ENCODE measurements at regions not wholly inside any gene's neighbourhood (a gene's known extent, or its start where the extent isn't known, plus 50 kb on each side); places are given as distances from the start of the nearest gene placed in this dataset.
A peak's percentile ranks its signal among the peaks of the same experiment; 100 is the strongest.

DNA sequence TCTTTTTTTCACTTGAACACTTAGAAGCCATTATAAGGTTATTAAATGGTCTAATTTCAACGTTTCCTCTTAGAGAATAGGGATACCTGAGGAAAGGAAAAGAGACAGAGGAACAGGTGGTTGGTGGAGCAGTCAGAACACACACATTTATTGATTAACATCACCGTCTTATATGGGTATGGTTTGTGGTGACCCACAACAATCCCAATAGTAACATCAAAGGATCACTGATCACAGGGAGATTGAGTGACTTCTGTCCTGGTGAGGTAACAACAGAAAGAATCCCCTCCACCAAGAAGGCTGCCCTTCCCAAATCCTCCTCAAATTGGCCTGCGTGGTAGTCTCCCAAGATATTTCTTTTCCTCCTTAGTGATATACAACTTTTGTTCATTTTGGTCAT lies 474.0 kb downstream of the PLPP3 start:
- WGBS (ENCODE audit: insufficient coverage, insufficient replicate concordance, low lambda C conversion rate, missing lambda C conversion rate), result 48% methylated on average over 3 of the region's 3 CpGs
- TF ChIP-seq IRF4 (IDR thresholded peaks at IDR 0.05; ENCODE audit: low read depth, low read length) (no peak), GATAD2B (conservative IDR thresholded peaks at IDR 0.05; ENCODE audit: low read depth) (no peak), RUNX3 (IDR thresholded peaks at IDR 0.05; ENCODE audit: low read length) (peak; percentile 52; the same call in 1 of the 2 replicates)
- ChIA-PET RAD21 (ENCODE audit: unreplicated experiment) (interaction anchor here (0.9 to 4.4 kb wide), 5 partner anchors 17 to 146 kb away, joined by 3 to 51 read pairs (median 4); no protein-coding TSS in a partner anchor), SMC1A (ENCODE audit: uncharacterized antibody, unreplicated experiment) (interaction anchor here (0.7 to 4.3 kb wide), 15 partner anchors 8 to 479 kb away, joined by 3 to 61 read pairs (median 4); no protein-coding TSS in a partner anchor), CTCF (no interaction called here), POLR2A (interaction anchor here (3.1 kb wide), 1 partner anchor 29 kb away, joined by 13 read pairs; no protein-coding TSS in a partner anchor)
- no peak overlapping the region for H3K4me2 ChIP-seq (ENCODE audit: control insufficient read depth, insufficient read depth)
- H3K27ac ChIP-seq (ENCODE audit: control insufficient read depth, insufficient read depth), result no peak overlapping the region
- H2AFZ ChIP-seq (ENCODE audit: control insufficient read depth, low read depth, low read length), result no peak overlapping the region
- peaks cover 2% of the 10 kb centered on the region; the same call in 2 of the 3 replicates for H3K9me3 ChIP-seq (replicated peaks; ENCODE audit: control insufficient read depth, insufficient read depth, low read length)
- intact Hi-C loops (cut with micrococcal nuclease; ENCODE audit: unreplicated experiment) (no loop called here), in situ Hi-C loops (cut with MboI) (no loop called here)
- H3K27me3 ChIP-seq (replicated peaks in 1 of 2; ENCODE audit: control insufficient read depth in 2 of 2, insufficient read depth in 2 of 2, low read length in 1 of 2), result no peaks in the 10 kb centered on the region
- no peaks in the 10 kb centered on the region for H4K20me1 ChIP-seq (ENCODE audit: control insufficient read depth, insufficient read depth)
- H3K36me3 ChIP-seq (ENCODE audit: control insufficient read depth in 2 of 2, insufficient read depth in 2 of 2, low read length in 1 of 2), result no peaks in the 10 kb centered on the region
- DNase-seq (ENCODE audit: low read depth, low spot score) (no peak), ATAC-seq (no peak), FAIRE-seq (no peak)
- no peak overlapping the region for H3K9ac ChIP-seq (ENCODE audit: control insufficient read depth, insufficient read depth, low read length)
- no TSS peak for BruUV-seq (replicated peaks)
- H3K4me3 ChIP-seq, result no peak overlapping the region
- H3K79me2 ChIP-seq (ENCODE audit: control insufficient read depth, insufficient read depth, low read length), result no peaks in the 10 kb centered on the region
- peaks cover 6% of the 10 kb centered on the region; the same call in 1 of the 2 replicates for H3K4me1 ChIP-seq (ENCODE audit: control insufficient read depth, insufficient read depth, low read length)

DNA sequence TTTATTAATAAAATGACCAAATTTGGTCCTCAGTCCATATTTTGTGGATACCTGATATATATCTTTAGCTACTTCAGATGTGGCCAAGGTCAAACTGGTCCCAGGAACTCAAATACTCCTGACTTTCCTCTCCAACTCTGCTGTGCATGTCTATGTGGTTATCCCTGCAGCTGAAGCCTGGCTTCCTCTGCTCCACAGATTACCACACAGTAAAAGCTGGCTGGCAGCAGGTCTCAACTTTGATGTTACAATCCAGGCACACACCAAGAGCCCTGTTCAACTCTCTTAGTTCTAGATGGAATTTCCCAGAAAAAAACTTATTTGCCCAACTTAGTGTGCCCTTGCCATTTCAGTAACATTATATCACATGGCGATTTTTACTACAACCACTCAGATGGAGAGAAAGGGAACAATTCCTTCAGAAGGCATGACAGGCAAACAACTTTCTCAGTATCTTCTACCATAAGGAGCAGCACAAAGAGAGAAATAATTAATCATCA lies 479.5 kb downstream of the PLPP3 start:
- Histone ChIP-seq H3K9ac (ENCODE audit: control insufficient read depth, insufficient read depth, low read length) (no peak overlapping the region), H3K27me3 (replicated peaks in 1 of 2; ENCODE audit: control insufficient read depth in 2 of 2, insufficient read depth in 2 of 2, low read length in 1 of 2) (no peaks in the 10 kb centered on the region), H3K36me3 (ENCODE audit: control insufficient read depth in 2 of 2, insufficient read depth in 2 of 2, low read length in 1 of 2) (no peaks in the 10 kb centered on the region), H4K20me1 (ENCODE audit: control insufficient read depth, insufficient read depth) (no peaks in the 10 kb centered on the region), H3K9me3 (replicated peaks; ENCODE audit: control insufficient read depth, insufficient read depth, low read length) (peaks cover 2% of the 10 kb centered on the region; the same call in 2 of the 3 replicates), H3K4me1 (ENCODE audit: control insufficient read depth, insufficient read depth, low read length) (no peaks in the 10 kb centered on the region), H3K27ac (ENCODE audit: control insufficient read depth, insufficient read depth) (no peak overlapping the region), H2AFZ (ENCODE audit: control insufficient read depth, low read depth, low read length) (no peak overlapping the region), H3K4me3 (no peak overlapping the region), H3K79me2 (ENCODE audit: control insufficient read depth, insufficient read depth, low read length) (no peaks in the 10 kb centered on the region), H3K4me2 (ENCODE audit: control insufficient read depth, insufficient read depth) (no peak overlapping the region)
- no TSS peak for BruUV-seq (replicated peaks)
- TF ChIP-seq BCL11A (IDR thresholded peaks at IDR 0.05; ENCODE audit: low read depth, low read length) (no peak), ZNF274 (IDR thresholded peaks at IDR 0.05; ENCODE audit: insufficient read depth, insufficient read length) (no peak)
- TF ChIP-seq, protein P1, sequence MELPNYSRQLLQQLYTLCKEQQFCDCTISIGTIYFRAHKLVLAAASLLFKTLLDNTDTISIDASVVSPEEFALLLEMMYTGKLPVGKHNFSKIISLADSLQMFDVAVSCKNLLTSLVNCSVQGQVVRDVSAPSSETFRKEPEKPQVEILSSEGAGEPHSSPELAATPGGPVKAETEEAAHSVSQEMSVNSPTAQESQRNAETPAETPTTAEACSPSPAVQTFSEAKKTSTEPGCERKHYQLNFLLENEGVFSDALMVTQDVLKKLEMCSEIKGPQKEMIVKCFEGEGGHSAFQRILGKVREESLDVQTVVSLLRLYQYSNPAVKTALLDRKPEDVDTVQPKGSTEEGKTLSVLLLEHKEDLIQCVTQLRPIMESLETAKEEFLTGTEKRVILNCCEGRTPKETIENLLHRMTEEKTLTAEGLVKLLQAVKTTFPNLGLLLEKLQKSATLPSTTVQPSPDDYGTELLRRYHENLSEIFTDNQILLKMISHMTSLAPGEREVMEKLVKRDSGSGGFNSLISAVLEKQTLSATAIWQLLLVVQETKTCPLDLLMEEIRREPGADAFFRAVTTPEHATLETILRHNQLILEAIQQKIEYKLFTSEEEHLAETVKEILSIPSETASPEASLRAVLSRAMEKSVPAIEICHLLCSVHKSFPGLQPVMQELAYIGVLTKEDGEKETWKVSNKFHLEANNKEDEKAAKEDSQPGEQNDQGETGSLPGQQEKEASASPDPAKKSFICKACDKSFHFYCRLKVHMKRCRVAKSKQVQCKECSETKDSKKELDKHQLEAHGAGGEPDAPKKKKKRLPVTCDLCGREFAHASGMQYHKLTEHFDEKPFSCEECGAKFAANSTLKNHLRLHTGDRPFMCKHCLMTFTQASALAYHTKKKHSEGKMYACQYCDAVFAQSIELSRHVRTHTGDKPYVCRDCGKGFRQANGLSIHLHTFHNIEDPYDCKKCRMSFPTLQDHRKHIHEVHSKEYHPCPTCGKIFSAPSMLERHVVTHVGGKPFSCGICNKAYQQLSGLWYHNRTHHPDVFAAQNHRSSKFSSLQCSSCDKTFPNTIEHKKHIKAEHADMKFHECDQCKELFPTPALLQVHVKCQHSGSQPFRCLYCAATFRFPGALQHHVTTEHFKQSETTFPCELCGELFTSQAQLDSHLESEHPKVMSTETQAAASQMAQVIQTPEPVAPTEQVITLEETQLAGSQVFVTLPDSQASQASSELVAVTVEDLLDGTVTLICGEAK (IDR thresholded peaks at IDR 0.05; ENCODE audit: borderline replicate concordance), result peak; percentile 66; the same call in 1 of the 2 replicates
- ChIA-PET SMC1A (ENCODE audit: uncharacterized antibody, unreplicated experiment) (no interaction called here), RAD21 (ENCODE audit: unreplicated experiment) (no interaction called here), POLR2A (no interaction called here), CTCF (no interaction called here)
- DNase-seq (ENCODE audit: low read depth, low spot score) (no peak), FAIRE-seq (no peak), ATAC-seq (no peak)
- WGBS (ENCODE audit: insufficient coverage, insufficient replicate concordance, low lambda C conversion rate, missing lambda C conversion rate), result 0% methylated on average over 1 of the region's 1 CpG
- in situ Hi-C loops (cut with MboI) (no loop called here), intact Hi-C loops (cut with micrococcal nuclease; ENCODE audit: unreplicated experiment) (no loop called here)
